Body of pancreas (tissue), 4 donors: ENCODE measurements at regions not wholly inside any gene's neighbourhood (a gene's known extent, or its start where the extent isn't known, plus 50 kb on each side); places are given as distances from the start of the nearest gene placed in this dataset.

Experiments
- ATAC-seq: fragments of 150-250 bp; one replicate; pipeline ENCODE4 v1.9.1; 2016
- DNase-seq, 4 donors: peaks; one replicate each; pipeline ENCODE4 v3.0.0-alpha.2; 2019
- H3K27ac ChIP-seq, 4 donors: fragments of 200-600 bp; sonication (generic); 1 replicate in 3 of 4; 2 replicates in 1 of 4; pipeline versions ENCODE4 v1.5.1 to v1.6.1; 2016 to 2019; ENCODE audit warnings: mild to moderate bottlenecking in 1 of 4, mixed read lengths in 1 of 4, moderate library complexity in 1 of 4
- H3K27me3 ChIP-seq, 2 donors: fragments of 200-600 bp; sonication (generic); one replicate each; pipeline ENCODE4 v1.6.0; 2016; ENCODE audit warnings: mild to moderate bottlenecking in 1 of 2
- H3K36me3 ChIP-seq, 2 donors: fragments of 200-600 bp; sonication (generic); replicated peaks in 1 of 2; 2 replicates each; pipeline ENCODE4 v1.5.1; 2016; ENCODE audit warnings: low read depth in 2 of 2; ENCODE audit not compliant: insufficient read depth in 1 of 2
- H3K4me1 ChIP-seq: fragments of 200-600 bp; sonication (generic); one replicate; pipeline ENCODE4 v1.6.0; 2016
- H3K4me3 ChIP-seq, 2 donors: fragments of 200-600 bp; sonication (generic); 1 replicate in 1 of 2; 2 replicates in 1 of 2; pipeline ENCODE4 v1.5.1; 2016 to 2019
- H3K9me3 ChIP-seq, 3 donors: fragments of 200-600 bp; sonication (generic); 1 replicate in 2 of 3; 2 replicates in 1 of 3; pipeline ENCODE4 v1.5.1; 2016
- POLR2A ChIP-seq, 3 donors: fragments of 450-650 bp; IDR thresholded peaks; one replicate each; pipeline ENCODE4 v1.6.1; 2016; ENCODE audit warnings: antibody characterized with exemption in 3 of 3, mild to moderate bottlenecking in 2 of 3
- WGBS, 2 donors: methylation state at CpG; one replicate each; pipeline ENCODE4 v1.1.5; 2017; 5-methylcytosine and 5-hydroxymethylcytosine counted together
- intact Hi-C: fragments of 100-400 bp; cut with DNase I; formaldehyde crosslinking; loops from one replicate; pipeline ENCODE4 v1.15.1; 2023
- TF ChIP-seq, protein P1 (sequence below), 7 experiments: fragments of 450-650 bp in 4 of 7; fragments of 200-600 bp in 3 of 7; sonication (generic) in 3 of 7; IDR thresholded peaks; one replicate each; pipeline ENCODE4 v1.5.1; 2016 to 2019; ENCODE audit warnings: antibody characterized with exemption in 7 of 7

DNA sequence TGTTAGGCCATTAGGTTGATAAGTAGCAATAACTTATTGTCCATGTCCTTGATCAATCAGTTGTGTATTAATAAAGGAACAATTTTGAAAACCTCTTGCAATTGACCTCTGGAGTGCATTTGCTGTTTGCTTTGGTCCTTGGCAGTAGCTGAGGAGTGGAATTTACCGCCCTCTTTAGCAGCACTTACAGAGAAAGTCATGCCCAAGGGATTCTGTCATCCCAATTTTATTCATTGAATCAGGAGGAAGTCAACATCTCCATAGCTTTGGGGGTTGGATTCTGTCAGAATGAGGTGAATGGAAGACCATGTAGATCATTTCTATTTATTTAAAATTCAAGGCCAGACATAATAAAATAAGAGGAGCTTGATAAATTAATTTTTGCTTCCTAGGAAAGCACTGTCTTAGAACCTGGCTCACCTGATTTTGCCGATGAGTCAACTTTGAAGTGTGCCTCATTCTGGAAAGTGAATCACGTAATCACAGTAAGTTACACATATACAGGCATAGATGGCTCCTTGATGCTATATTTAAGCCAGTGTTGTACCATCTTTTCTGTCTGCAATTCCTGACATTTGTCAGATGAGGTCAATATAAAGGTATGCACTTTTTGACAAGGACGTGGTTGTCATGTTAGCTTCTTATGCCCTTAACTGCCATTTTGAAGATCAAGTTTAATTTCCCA is 128.7 kb upstream of the MLIP start:
- 81 to 86% methylated on average over 4 of the region's 4 CpGs for WGBS, 2 donors
- TF ChIP-seq, protein P1, sequence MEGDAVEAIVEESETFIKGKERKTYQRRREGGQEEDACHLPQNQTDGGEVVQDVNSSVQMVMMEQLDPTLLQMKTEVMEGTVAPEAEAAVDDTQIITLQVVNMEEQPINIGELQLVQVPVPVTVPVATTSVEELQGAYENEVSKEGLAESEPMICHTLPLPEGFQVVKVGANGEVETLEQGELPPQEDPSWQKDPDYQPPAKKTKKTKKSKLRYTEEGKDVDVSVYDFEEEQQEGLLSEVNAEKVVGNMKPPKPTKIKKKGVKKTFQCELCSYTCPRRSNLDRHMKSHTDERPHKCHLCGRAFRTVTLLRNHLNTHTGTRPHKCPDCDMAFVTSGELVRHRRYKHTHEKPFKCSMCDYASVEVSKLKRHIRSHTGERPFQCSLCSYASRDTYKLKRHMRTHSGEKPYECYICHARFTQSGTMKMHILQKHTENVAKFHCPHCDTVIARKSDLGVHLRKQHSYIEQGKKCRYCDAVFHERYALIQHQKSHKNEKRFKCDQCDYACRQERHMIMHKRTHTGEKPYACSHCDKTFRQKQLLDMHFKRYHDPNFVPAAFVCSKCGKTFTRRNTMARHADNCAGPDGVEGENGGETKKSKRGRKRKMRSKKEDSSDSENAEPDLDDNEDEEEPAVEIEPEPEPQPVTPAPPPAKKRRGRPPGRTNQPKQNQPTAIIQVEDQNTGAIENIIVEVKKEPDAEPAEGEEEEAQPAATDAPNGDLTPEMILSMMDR (IDR thresholded peaks at IDR 0.05) = no peak
- no peak for TF ChIP-seq POLR2A (IDR thresholded peaks at IDR 0.05)
- no peak overlapping the region for H3K4me3 ChIP-seq
- DNase-seq = no peak
- no peaks in the 10 kb centered on the region for H3K27me3 ChIP-seq
- no peaks in the 10 kb centered on the region for H3K36me3 ChIP-seq
- intact Hi-C loops = loop anchor here (10.0 kb wide), 1 partner anchor 1262 kb away; no protein-coding TSS in a partner anchor
- ATAC-seq = no peak
- no peaks in the 10 kb centered on the region for H3K9me3 ChIP-seq
- H3K4me1 ChIP-seq = no peaks in the 10 kb centered on the region
- H3K27ac ChIP-seq = no peak overlapping the region

DNA sequence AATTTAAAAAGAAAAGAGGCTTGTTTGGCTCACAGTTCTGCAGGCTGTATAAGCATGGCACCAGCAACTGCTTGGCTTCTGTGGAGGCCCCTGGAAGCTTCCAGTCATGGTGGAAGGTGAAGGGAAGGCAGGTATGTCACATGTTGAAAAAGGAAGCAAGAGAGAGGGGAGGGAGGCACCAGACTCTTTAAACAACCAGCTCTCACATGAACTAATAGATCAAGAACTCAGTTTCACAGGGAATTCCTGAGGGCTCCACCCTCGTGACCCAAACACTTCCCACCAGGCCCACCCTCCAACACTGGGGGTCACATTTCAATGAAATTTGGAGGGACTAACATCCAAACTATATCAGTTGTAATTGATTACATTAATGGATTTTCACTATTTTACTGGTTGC is 127.9 kb upstream of the MLIP start:
- WGBS, 2 donors = 0% methylated on average over 1 of the region's 1 CpG
- intact Hi-C loops = loop anchor here (10.0 kb wide), 1 partner anchor 1262 kb away; no protein-coding TSS in a partner anchor
- no peak overlapping the region for H3K4me3 ChIP-seq

DNA sequence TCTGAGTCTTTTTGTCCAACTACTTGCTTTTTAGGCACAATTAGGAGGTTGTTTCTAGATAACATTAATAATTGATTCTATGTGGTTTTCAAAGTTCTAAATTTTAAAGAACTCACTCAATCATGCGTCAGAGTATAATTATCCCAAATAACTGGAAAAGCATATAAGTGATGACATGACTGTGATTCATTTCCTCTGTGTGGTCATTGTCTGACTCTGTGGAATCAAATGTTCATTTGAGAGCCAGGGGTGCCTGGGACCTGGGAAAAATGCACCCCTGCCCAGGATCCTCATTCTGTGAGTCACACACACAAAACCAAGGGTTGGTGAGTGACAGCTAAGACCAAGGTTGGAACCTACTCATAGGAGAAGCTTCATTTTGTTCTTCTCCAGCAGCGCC is 127.1 kb upstream of the MLIP start:
- no peak for DNase-seq
- no peak overlapping the region for H3K27ac ChIP-seq
- no peaks in the 10 kb centered on the region for H3K27me3 ChIP-seq
- no peak for ATAC-seq
- TF ChIP-seq POLR2A (IDR thresholded peaks at IDR 0.05) = no peak
- TF ChIP-seq, protein P1 (IDR thresholded peaks at IDR 0.05) = no peak
- no peaks in the 10 kb centered on the region for H3K36me3 ChIP-seq
- no peak overlapping the region for H3K4me3 ChIP-seq
- H3K9me3 ChIP-seq = no peaks in the 10 kb centered on the region
- 60 to 81% methylated on average over 2 of the region's 2 CpGs for WGBS, 2 donors
- H3K4me1 ChIP-seq = no peaks in the 10 kb centered on the region
- intact Hi-C loops = loop anchor here (10.0 kb wide), 1 partner anchor 1261 kb away; no protein-coding TSS in a partner anchor

More for the DNA sequence above, 127.9 kb upstream of the MLIP start:
- Histone ChIP-seq H3K4me1 (no peaks in the 10 kb centered on the region), H3K27ac (no peak overlapping the region), H3K27me3 (no peaks in the 10 kb centered on the region), H3K9me3 (no peaks in the 10 kb centered on the region), H3K36me3 (no peaks in the 10 kb centered on the region)
- no peak for TF ChIP-seq POLR2A (IDR thresholded peaks at IDR 0.05)
- TF ChIP-seq, protein P1 (IDR thresholded peaks at IDR 0.05) = no peak
- ATAC-seq (no peak), DNase-seq (no peak)

DNA sequence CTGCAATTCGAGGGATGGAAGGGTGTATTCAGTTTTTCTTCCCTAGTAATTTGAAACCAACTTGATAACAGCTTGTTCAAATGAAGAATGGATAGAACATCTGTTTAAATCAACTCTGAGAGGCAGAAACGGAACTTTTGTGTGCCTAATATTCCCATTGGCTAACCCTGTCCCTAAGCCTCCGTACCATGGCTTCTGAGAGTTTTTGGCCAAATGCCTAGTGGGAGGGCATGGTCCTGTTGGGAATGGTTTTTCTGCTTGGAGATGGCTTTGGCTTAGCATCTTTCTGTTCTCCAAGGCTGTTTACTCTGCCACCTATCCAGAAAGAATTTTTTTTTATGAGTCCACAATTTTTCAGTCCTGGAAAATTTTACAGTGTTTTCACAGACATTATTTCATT is 126.7 kb upstream of the MLIP start:
- no peak overlapping the region for H3K4me3 ChIP-seq
- no peaks in the 10 kb centered on the region for H3K9me3 ChIP-seq
- no peaks in the 10 kb centered on the region for H3K27me3 ChIP-seq
- ATAC-seq = no peak
- no peak for TF ChIP-seq POLR2A (IDR thresholded peaks at IDR 0.05)
- TF ChIP-seq, protein P1 (IDR thresholded peaks at IDR 0.05) = no peak
- 25 to 31% methylated on average over 3 of the region's 3 CpGs for WGBS, 2 donors
- intact Hi-C loops = loop anchor here (10.0 kb wide), 1 partner anchor 1260 kb away; no protein-coding TSS in a partner anchor
- no peak for DNase-seq
- H3K36me3 ChIP-seq = no peaks in the 10 kb centered on the region
- no peaks in the 10 kb centered on the region for H3K4me1 ChIP-seq
- H3K27ac ChIP-seq = no peak overlapping the region

DNA sequence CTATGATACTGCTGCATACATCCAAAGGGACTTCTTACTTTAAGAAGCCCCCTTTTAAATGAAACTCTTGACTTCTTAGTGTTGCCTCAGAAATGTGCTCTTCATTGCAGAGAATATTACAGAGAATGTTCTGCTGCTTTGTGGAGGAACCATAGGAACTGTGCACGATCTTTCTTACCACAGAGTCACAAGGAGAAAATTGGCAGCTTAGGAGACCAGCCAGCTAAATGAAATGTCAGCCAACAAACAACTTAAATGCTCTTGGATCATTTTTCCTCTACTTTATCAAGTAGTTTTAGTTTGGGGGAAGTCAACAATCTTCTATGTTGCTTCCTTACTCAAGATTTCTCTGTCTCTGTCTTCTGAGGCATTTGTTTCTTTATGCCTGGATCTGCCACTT is 125.9 kb upstream of the MLIP start:
- no peak overlapping the region for H3K4me3 ChIP-seq
- TF ChIP-seq, protein P1 (IDR thresholded peaks at IDR 0.05) = no peak
- no peak for TF ChIP-seq POLR2A (IDR thresholded peaks at IDR 0.05)
- ATAC-seq (no peak), DNase-seq (no peak)
- no peaks in the 10 kb centered on the region for H3K36me3 ChIP-seq
- no peak overlapping the region for H3K27ac ChIP-seq
- WGBS, 2 donors = 23 to 52% methylated on average over 1 of the region's 1 CpG
- intact Hi-C loops = loop anchor here (10.0 kb wide), 1 partner anchor 1259 kb away; no protein-coding TSS in a partner anchor
- no peaks in the 10 kb centered on the region for H3K4me1 ChIP-seq
- H3K27me3 ChIP-seq = no peaks in the 10 kb centered on the region
- no peaks in the 10 kb centered on the region for H3K9me3 ChIP-seq
